NCI-H748 (cell line): ENCODE measurements at regions not wholly inside any gene's neighbourhood (a gene's known extent, or its start where the extent isn't known, plus 50 kb on each side); places are given as distances from the start of the nearest gene placed in this dataset.

Experiments
- DNase-seq: peaks from one replicate; lab custom pipeline; 2025; ENCODE audit not compliant: unreplicated experiment; lab: John Stamatoyannopoulos, UW

DNA sequence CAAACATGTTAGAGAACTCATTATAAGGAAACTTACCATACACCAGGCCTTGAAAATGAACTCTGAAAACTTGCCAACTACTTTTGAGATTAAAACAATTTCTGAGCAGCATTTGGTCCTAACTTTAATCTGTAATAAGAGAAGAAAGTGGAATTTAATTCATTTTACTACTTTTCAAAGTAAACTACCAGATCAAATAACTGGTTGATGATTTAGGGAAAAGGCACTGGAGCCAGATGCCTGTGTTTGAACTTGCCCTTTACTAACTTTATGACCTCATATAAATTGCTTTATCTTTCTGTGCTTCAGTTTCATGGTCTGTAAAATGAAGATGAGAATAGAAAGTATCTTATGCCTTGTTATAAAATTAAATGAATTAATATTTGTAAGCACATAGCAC, 159.9 kb upstream of the PCDH18 start:
- DNase-seq: no peak

DNA sequence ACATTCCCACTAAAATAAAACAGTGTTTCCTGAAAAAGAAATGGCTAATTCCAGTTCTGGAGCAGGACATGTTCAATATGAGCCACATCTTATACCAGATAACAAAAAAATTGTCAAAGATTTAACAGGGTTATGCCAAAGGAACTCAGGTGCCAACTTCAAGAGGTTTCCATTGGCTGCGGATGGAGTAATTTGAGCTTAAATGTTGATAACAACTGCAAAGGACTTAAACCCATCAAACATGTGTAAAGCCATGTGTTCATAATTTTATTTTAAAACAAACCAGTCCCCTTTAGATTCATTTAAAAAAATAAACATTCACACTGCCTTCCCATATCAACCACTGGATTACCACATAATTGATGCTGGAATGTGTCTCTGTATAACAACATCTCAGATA, 156.4 kb upstream of the PCDH18 start:
- DNase-seq: no peak

DNA sequence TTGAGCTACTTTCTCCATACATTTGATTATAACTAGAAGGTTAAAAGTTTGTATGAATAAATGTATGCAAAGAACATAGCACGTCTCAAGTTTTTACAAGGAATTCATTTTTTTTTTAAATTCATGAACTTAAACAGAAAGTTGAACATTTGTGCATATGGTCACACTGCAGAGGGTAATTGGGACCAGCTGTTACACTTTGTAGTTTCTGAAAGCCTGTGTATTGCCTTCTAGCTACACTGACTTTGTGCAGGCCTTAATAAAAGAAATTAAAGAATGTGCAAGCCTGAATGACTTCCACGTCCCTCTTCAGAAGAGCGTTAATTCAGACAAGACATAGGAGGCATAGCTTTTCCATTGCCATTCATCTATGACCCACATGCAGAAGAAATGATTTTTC, 153.1 kb upstream of the PCDH18 start:
- DNase-seq: no peak

DNA sequence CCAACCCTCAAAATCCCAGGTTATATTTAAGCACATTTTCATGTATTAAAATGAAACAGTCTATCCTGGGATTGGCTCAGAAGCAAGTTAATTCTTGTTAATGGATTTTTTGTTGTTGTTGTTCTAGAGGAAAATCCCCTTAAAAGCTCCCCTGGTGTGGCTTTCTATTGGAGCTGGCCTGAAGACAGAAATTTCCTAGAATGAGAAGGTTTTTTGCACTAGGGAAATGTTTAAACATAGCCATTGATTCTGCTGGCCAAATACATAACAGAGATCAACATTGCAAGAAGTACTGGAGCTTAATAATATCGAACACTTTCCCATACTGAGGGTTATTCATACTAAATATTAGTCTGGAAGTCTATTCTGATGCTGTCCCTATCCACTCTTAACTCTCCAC, 148.8 kb upstream of the PCDH18 start:
- DNase-seq: no peak

DNA sequence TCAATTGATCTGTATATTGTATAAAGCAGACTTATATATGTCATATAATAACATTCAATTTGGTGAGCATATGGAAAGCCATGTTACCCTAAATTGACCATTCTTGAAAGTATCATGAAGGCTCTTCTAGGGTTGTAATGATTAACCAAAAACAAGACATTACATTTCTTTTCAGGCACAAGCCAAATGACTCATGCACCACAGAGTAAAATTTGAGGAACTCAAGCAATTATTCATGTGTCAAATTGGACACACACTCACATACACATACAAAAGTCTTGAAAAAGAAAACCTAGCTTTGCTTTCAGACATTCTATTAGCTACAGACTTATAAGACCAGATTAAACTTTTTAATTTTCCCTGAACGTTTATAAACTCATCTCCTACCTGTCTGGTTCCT, 146.5 kb upstream of the PCDH18 start:
- no peak for DNase-seq

DNA sequence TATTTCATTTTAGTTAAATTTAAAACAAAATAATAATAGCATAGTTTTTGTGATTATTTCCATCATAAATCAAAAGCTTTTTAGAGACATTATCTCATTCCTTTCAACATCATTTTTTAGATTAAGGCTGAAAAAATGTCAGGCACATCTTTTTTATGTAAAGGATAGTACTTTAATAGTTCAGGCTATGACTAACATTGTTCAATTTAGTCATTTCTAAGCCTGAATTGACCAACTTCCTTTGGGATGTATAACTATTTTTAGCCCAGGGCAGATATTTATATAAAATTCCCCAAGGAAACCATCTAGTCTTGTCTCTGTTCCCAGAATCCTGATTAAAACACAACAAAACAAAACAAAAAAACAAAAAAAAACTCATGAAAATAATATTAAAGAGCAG, 145.6 kb upstream of the PCDH18 start:
- DNase-seq: no peak

DNA sequence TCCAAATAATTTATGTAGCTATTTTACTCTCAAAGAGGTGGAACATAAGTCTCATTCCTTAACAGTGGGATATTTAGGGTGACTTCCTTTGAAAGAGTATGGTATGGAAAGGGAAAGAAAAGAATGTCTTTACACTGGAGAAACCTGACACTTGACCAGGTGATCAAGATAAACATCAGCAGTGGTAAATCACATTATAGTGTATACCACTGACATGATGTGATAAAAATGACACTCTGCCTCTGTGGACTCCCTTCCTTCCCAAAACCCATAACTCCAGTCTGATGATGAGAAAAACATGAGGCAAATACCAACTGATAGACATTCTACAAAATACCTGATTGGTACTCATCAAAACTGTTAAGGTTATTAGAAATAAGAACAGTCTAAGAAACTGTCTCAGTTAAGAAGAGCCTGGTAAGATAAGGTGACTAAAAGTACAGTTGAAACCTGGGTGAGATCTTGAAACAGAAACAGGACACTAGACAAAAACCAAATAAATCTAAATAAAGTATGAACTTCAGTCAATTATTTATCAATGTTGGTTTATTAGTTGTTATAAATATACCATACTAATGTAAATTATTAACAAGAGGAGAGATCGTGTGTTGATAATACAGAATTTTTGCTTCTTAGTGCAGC, 144.2 kb upstream of the PCDH18 start:
- peak; percentile 7 for DNase-seq

DNA sequence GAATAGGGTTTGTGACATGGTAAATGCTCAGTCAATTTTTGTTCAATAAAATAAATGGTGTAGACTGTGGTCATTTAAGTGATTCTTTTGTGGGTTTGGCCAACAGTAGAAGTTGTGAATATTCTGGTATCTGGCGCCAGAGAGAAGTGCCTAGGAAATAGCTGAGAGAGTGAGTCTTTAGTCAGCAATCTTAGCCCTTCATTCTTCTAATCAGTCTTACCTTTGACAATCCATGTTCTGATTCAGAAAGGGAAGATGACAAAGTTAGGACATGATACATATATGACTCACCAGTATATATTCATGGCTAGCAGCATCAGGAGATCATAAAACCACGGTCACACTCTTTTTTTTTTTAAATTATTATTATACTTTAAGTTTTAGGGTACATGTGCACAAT, 141.8 kb upstream of the PCDH18 start:
- no peak for DNase-seq

DNA sequence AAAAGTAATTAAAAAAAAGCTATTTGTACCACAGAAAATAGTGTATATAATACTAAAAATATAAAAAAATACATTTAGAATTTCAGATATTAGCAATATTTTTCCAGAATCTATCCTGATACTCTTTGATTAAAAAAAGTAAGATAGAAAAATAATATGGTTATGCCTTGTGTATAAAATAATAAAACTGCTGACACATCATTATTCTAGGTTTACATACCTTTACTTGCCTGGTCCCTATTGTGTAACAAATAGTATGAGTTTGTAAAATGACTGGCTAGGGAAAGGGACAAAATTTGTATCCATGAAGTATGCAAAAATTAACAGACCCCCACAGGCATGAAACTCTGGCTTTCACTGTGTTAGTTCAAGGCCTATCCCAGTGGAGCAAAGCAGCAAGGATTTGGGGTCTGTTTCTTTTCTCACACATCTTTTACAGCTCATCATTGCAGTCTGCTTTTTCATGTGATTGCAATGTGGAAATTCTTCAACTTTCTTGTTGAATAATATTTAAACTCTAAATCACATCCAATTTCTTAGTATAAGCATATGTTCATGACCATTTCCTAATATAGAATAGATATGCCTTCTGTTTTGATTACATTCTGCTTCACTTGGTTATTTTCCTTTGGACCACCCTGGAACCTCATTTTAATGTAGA, 136.7 kb upstream of the PCDH18 start:
- DNase-seq: no peak

DNA sequence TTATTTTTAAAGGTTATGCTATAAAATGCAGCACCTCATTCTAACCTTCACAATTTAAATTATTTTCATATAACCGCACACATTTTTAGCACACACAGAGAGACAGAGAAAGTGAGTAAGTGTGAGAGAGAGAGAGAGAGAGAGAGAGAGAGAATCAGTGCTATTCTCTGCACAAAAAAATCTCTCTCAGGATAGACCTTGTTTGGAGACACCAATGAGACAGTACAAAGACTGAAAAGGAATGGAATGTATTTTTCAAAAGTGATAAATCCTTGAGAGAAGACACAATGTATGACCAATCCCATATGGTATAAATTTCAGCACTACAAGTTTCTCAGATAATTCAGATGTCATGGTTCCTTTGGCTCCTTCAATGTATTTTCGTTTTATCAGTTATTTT, 132.1 kb upstream of the PCDH18 start:
- DNase-seq: no peak

DNA sequence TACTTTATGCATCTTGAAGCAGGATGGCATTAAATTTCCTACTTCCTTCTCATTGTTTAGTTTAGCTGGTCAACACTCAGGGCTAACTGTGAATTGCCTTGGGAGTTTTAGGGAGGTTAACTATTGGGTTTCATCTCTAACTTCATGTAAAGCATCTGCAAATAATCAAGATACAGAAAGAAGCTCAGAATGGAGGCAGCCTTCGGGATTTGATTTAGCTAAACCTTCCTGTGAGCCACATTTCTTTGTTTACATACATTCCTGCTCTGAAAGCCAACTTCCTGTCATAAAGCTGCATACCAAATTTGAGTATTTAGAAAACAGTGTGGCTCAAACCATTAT, 131.7 kb upstream of the PCDH18 start:
- peak; percentile 35 for DNase-seq

DNA sequence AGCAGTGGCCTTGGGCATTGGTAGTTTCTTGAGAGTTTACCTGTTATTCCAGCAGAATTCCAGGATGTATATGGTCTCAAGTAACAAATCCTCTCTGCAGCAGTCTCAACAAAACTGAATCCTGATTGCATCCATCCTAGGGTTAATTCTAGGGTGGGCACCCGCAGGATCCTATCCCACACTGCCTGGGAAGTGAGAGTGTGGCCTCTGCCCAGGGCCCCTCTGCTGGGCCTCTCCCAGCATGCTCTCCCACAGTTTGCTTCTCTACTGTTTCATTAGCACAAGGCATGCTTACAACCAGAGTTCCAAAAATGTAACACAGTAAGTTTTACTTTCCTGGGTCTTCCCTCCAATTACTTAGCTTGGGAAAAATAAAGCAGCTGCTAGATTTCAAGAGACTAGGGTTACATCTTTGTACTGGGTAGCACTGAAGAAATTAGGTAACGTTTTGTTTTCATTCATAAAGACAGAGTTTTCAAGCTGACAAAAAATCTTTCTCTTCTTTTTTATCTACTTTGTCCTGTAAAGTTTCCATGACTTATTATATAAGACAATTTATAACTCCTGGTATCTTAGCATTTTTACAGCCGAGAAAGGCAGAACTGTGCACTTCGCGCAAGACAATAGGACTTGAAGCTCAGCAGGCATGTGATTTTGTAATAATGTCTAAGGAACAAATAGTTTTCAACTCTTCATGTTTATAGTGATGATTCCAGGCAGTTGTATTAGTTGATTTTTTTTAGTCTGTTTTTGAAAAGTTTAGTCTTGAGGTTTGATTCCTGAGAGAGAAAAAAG, 131.2 kb upstream of the PCDH18 start:
- DNase-seq: no peak

DNA sequence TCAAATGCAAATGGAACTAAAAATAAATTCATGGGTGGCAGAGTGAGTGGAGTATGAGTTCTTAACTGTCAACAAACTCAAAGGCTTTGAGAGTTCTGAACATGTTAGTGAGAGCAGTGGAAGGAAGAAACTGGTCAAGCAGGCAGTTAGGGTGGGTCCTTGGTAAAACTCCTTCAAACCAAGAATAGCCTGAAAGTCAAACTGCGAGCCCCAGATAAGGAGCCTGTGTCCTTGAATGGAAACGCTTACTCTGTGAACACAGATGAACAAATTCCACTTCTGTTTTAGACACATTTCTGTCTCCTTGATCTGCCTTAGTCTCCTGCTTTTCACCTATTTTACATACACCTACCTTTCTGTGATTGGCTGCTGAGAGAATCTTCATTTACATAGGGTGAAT, 129.4 kb upstream of the PCDH18 start:
- DNase-seq: no peak

DNA sequence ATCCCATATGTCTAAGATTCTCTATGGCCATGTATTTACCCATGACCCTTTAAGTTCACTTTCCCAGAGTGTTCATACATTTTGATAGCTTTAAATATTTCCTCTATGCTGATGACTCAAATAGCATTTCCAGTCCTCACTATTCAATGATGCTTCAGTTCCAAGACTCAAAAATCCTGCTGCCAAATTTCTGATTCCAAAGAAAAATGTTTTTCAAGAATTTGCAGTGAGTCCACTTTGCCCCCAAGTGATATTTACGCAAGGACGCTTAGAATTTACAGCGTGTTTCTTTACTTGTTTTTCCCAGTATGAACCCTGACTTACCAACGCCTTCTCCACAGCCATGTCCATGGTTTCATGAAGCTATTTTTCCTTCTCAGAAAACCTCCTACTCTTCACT, 127.9 kb upstream of the PCDH18 start:
- no peak for DNase-seq

DNA sequence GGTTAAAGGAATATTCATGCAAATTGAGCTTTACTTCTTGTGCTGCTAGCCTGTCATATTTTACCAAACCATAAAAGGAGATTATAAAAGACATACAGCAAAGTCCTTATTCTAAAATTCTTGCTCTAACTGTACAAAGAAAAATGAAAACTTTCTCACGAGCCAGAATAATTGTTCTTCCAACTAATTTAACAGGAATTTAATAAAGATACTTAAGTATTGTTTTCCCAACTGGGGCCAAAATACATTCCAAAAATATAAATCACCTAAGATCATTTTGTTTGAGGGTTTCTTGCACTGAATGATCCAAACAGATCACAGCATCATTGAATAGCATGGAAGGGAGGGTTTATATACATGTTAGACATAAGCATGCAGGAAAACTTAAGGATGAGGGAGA, 127.1 kb upstream of the PCDH18 start:
- DNase-seq: no peak

DNA sequence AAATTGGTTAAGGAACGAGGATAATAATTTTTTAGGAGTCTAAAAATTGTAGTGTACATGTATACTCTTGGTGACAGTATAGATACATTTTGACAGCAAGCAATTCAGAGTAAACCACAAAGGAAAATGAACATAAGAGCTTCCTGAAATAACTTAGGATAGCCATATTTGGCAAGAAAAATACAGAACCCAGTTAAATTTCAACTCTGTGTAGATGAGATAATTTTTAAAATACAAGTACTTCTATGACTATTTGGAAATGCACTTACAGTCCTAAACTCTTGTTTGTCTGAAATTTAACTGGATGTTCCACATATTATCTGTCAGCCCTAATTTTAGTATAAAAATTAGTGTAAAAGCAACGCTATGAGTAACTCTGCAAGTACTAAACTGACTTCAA, 124.4 kb upstream of the PCDH18 start:
- DNase-seq: no peak

DNA sequence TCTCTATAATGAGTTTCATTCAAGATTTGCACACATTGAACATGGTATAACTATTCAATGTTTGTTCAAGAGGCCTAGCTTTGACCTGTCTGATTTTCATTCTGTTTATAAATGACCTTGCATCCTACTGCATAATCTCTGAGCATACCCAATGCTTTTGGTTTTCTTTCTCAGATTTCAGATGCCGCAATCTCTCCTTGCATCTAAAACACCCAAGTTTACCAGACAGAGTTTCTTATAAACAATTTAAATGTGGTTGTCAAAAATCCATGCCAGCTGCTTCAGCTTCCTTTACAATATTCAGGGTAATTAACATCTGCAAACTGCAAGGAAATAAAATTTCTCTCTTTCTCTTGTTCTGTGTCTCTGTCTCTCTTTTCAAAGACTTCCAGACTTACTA, 123.0 kb upstream of the PCDH18 start:
- DNase-seq: no peak

DNA sequence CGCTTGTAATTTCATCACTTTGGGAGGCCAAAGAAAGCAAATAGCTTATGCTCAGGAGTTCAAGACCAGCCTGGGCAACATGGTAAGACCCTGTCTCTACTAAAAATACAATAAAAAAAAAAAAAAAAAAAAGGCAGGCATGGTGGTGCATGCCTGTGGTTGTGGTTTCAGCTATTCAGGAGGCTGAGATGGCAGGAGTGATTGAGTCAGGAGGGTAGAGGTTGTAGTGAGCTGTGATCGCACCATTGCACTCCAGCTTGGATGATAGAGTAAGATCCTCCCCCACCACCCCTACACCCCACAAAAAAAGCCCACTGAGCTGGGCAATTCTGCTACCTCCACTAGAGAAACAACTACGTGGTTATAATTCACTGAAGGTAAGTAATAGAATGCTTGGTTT, 118.8 kb upstream of the PCDH18 start:
- DNase-seq: no peak

DNA sequence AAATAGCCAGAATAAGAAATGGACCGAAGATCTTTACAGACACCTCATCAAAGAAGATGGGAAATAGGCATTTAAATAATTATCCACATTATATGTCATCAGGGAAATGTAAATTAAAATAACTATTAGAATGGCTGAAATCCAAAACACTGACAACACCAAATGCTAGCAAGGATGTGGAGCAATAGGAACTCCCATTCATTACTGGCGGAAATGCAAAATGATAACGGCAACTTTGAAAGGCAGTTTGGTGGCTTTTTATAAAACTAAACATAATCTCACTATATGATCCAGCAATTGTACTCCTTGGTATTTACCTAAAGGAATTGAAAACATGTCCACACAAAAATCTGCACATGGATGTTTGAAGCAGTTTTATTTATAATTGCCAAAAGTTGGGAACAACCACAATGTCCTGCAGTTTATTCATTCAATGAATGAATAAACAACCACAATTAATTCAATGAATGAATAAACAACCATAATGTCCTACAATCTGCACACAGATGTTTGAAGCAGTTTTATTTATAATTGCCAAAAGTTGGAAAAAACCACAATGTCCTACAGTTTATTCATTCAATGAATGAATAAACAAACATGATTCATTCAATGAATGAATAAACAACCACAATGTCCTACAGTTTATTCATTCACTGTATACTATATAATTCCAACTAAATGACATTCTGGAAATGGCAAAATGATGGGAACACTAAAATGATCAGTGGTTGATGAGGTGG, 117.6 kb upstream of the PCDH18 start:
- no peak for DNase-seq

DNA sequence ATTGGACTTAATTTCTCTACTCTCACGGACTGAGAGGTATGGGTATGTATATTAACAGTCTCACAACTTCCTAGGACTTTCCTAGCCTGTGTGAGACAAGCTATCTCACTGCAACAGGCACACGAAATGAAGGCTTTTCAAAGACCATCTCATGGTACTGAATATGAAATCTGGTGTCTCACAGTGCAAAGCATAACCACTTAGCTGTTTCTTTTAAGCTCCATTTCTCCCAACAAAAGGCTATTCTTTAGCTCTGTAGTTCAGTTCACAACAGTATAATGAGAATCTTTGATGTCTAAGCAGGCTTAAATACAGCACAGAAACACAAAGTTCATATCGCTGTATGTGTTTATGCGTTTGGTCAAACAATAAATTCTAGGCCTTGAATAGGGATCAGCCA, 116.2 kb upstream of the PCDH18 start:
- DNase-seq: no peak

DNA sequence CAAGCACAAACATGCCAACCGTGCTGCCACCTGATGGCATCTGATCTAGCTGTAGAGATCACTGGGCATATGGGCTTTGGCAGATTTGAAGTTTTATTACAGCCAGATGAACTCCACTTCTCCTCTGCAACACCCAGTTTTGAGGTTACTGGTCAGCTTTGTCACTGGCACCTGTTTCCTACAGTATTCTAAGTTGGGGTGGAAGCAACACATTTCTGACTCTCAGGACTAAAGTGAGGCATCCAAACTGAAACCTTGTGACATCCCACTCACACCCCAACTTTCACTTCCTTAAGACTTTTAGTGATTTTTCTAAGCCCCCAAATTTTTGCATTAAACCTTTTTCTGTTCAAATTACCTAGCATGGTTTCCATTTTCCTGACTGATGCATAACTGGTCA, 115.1 kb upstream of the PCDH18 start:
- no peak for DNase-seq

DNA sequence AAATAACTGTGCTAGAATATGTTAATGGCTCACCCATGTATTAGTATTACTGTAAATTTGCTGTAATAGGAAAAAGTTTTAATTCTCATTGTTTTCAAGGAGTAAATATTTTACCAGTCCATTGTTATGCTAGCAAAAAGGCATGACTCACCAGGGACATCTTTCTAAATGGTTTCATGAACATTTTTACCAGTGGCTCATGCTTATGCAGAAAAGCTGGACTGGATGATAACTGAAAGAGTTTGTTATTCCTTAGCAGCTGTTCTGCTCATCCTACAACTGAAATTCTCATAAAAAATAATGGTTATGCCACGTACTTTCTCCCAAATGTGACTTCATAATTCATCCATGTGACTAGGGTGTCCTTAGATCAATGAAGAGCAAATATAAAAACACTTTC, 111.9 kb upstream of the PCDH18 start:
- no peak for DNase-seq
